Endothelial cell of umbilical vein (primary cell): ENCODE measurements at regions not wholly inside any gene's neighbourhood (a gene's known extent, or its start where the extent isn't known, plus 50 kb on each side); places are given as distances from the start of the nearest gene placed in this dataset.

Source experiments
- EZH2 ChIP-seq: IDR thresholded peaks from 2 replicates; pipeline ENCODE4 v1.6.1; 2012; ENCODE audit warnings: borderline replicate concordance, low read depth, mild to moderate bottlenecking, moderate library complexity, low read length, inconsistent platforms; ENCODE audit not compliant: severe bottlenecking
- JUN ChIP-seq: IDR thresholded peaks from 2 replicates; pipeline ENCODE4 v1.6.1; 2011; ENCODE audit warnings: borderline replicate concordance, low read depth; ENCODE audit not compliant: insufficient read length, insufficient read depth
- POLR2A ChIP-seq: IDR thresholded peaks from 2 replicates; pipeline ENCODE4 v1.6.1; 2012; ENCODE audit warnings: low read depth, mild to moderate bottlenecking, control low read depth, low read length
- POLR2AphosphoS5 ChIP-seq: IDR thresholded peaks from 2 replicates; pipeline ENCODE4 v1.6.1; 2012; ENCODE audit warnings: low read depth, mild to moderate bottlenecking, control low read depth, low read length, moderate library complexity; ENCODE audit not compliant: insufficient read depth
- TF ChIP-seq, protein P1 (sequence below), 2 donors: IDR thresholded peaks; 1 replicate in 1 of 2; 2 replicates in 1 of 2; pipeline ENCODE4 v1.5.1; 2011; ENCODE audit warnings: low read length in 2 of 2, mild to moderate bottlenecking in 2 of 2, moderate library complexity in 2 of 2, control low read depth in 1 of 2, inconsistent platforms in 1 of 2, low read depth in 1 of 2; ENCODE audit not compliant: insufficient read depth in 1 of 2; ENCODE audit errors: extremely low read depth in 1 of 2

DNA sequence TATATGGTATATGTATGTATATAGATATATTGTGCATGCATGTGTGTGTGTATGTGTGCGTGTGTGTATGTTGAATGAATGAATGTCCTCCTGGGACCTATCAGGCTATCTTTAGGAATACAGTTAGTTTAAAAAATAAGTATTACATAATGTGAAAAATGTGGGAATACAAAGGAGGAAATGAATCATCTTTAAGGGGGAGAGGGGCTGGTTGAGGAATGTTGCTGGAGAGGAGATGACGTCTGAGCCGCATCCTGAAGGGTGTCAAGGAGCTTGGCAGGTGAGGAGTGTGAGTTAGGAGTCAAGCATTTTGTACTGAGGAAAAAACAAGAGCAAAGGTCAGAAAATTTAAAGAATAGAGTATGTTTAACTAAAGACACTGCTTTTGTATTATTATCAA is 62.4 kb upstream of the NLK start:
- TF ChIP-seq POLR2A (peak; percentile 47), JUN (peak; percentile 99), EZH2 (no peak), POLR2AphosphoS5 (peak; percentile 95)
- TF ChIP-seq, protein P1, sequence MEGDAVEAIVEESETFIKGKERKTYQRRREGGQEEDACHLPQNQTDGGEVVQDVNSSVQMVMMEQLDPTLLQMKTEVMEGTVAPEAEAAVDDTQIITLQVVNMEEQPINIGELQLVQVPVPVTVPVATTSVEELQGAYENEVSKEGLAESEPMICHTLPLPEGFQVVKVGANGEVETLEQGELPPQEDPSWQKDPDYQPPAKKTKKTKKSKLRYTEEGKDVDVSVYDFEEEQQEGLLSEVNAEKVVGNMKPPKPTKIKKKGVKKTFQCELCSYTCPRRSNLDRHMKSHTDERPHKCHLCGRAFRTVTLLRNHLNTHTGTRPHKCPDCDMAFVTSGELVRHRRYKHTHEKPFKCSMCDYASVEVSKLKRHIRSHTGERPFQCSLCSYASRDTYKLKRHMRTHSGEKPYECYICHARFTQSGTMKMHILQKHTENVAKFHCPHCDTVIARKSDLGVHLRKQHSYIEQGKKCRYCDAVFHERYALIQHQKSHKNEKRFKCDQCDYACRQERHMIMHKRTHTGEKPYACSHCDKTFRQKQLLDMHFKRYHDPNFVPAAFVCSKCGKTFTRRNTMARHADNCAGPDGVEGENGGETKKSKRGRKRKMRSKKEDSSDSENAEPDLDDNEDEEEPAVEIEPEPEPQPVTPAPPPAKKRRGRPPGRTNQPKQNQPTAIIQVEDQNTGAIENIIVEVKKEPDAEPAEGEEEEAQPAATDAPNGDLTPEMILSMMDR (IDR thresholded peaks at IDR 0.05; ENCODE audit: extremely low read depth in 1 of 2, insufficient read depth in 1 of 2, low read depth in 1 of 2, low read length in 2 of 2), result no peak
